ENCODE measurements at regions not wholly inside any gene's neighbourhood (a gene's known extent, or its start where the extent isn't known, plus 50 kb on each side); places are given as distances from the start of the nearest gene placed in this dataset.
A peak's percentile ranks its signal among the peaks of the same experiment; 100 is the strongest.
"Not testable (repeated sequence)": the region's sequence is repeated elsewhere in the genome, so short reads cannot be mapped to it uniquely, and the experiment has no call there.

- DNase-seq = no peak
These were observed 139.6 kb downstream of the LARP7 start for GRCh38 chr4:112776535-112776934.

- no peak for DNase-seq
These were observed 141.6 kb downstream of the LARP7 start for GRCh38 chr4:112778520-112778919.

- no peak for DNase-seq
These were observed 156.1 kb downstream of the LARP7 start for GRCh38 chr4:112793033-112793432.

GRCh38 chr4:112800001-112800400 is 163.1 kb downstream of the LARP7 start:
- DNase-seq = no peak

- no peak for DNase-seq
These were observed 164.4 kb downstream of the LARP7 start for GRCh38 chr4:112801341-112801740.

GRCh38 chr4:112802780-112803179 is 165.8 kb downstream of the LARP7 start:
- no peak for DNase-seq

- no peak for DNase-seq
These were observed 170.1 kb downstream of the LARP7 start for GRCh38 chr4:112807083-112807482.

GRCh38 chr4:112808001-112808400 is 171.1 kb downstream of the LARP7 start:
- no peak for DNase-seq

GRCh38 chr4:112813790-112814189 is 176.8 kb downstream of the LARP7 start:
- no peak for DNase-seq

- peak; percentile 45 for DNase-seq
These were observed 181.1 kb downstream of the LARP7 start for GRCh38 chr4:112817933-112818593.

GRCh38 chr4:112818594-112818965 is 181.6 kb downstream of the LARP7 start:
- DNase-seq = no peak

- DNase-seq = no peak
These were observed 182.8 kb downstream of the LARP7 start for GRCh38 chr4:112819729-112820128.

GRCh38 chr4:112823156-112823555 is 186.2 kb downstream of the LARP7 start:
- DNase-seq = no peak

GRCh38 chr4:112823606-112824005 is 186.7 kb downstream of the LARP7 start:
- no peak for DNase-seq

GRCh38 chr4:112830753-112831386 is 193.9 kb downstream of the LARP7 start:
- DNase-seq = no peak

- no peak for DNase-seq
These were observed 195.6 kb downstream of the LARP7 start for GRCh38 chr4:112832493-112832892.

- no peak for DNase-seq
These were observed 200.0 kb downstream of the LARP7 start for GRCh38 chr4:112836895-112837294.

GRCh38 chr4:112838015-112838414 is 201.1 kb downstream of the LARP7 start:
- not testable (repeated sequence) for DNase-seq

GRCh38 chr4:112840061-112840460 is 203.1 kb downstream of the LARP7 start:
- DNase-seq = no peak

- no peak for DNase-seq
These were observed 203.7 kb downstream of the LARP7 start for GRCh38 chr4:112840619-112841018.

- DNase-seq = no peak
These were observed 205.6 kb downstream of the LARP7 start for GRCh38 chr4:112842513-112842912.

- no peak for DNase-seq
These were observed 204.1 kb upstream of the ANK2 start for GRCh38 chr4:112845386-112845785.

GRCh38 chr4:112847045-112847444 is 202.4 kb upstream of the ANK2 start:
- no peak for DNase-seq

- no peak for DNase-seq
These were observed 201.7 kb upstream of the ANK2 start for GRCh38 chr4:112847781-112848180.

GRCh38 chr4:112848911-112849310 is 200.5 kb upstream of the ANK2 start:
- DNase-seq = no peak

All from NCI-H2171 (cell line).